Right lobe of liver (tissue), 4 donors: ENCODE measurements at regions not wholly inside any gene's neighbourhood (a gene's known extent, or its start where the extent isn't known, plus 50 kb on each side); places are given as distances from the start of the nearest gene placed in this dataset.

Experiments used
- POLR2A ChIP-seq: fragments of 450-650 bp; IDR thresholded peaks from one replicate; pipeline ENCODE4 v1.6.1; 2017; ENCODE audit warnings: antibody characterized with exemption, mild to moderate bottlenecking
- TF ChIP-seq, protein P1 (sequence below), 4 donors: fragments of 200-600 bp in 3 of 4; fragments of 450-650 bp in 1 of 4; IDR thresholded peaks; one replicate each; pipeline versions ENCODE4 v1.5.1 to v1.8.0; 2016 to 2022; ENCODE audit warnings: antibody characterized with exemption in 4 of 4, mild to moderate bottlenecking in 2 of 4
- donor health status: DM: no; HTN: no; CAD: no.
- donor health status: DM: no; HTN: no; CAD: no.
- donor health status: DM: no; HTN: yes; CAD: no.

DNA sequence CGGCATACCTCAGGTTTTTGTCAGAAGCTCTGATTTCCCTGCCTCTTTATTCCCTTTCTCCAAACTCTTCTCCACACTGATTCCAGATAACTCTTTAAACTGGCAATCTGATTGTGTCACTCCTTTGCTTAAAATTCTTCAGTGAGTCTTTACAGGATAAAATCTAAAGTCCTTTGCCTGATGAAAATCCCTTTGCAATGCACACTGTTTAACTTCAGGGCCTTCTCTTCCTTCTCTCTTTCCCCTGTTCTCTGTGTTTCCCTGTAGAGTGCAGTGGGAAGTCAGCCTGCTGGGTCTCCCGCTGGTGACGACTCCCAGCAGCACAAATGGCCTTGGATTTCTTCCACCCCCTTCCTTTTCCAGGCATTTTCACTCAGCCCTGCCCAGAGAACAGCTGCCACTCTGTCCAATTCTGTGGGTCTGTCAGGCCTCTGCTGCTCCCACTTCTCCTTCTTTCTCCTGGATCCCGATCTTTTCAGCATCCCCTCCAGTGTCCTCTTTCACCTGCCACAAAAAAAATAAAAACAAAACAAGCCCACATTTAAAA is 189.9 kb upstream of the NWD2 start:
- TF ChIP-seq, protein P1, sequence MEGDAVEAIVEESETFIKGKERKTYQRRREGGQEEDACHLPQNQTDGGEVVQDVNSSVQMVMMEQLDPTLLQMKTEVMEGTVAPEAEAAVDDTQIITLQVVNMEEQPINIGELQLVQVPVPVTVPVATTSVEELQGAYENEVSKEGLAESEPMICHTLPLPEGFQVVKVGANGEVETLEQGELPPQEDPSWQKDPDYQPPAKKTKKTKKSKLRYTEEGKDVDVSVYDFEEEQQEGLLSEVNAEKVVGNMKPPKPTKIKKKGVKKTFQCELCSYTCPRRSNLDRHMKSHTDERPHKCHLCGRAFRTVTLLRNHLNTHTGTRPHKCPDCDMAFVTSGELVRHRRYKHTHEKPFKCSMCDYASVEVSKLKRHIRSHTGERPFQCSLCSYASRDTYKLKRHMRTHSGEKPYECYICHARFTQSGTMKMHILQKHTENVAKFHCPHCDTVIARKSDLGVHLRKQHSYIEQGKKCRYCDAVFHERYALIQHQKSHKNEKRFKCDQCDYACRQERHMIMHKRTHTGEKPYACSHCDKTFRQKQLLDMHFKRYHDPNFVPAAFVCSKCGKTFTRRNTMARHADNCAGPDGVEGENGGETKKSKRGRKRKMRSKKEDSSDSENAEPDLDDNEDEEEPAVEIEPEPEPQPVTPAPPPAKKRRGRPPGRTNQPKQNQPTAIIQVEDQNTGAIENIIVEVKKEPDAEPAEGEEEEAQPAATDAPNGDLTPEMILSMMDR (IDR thresholded peaks at IDR 0.05) = no peak
- no peak for TF ChIP-seq POLR2A
